HG03432 (cell line): ENCODE measurements at regions not wholly inside any gene's neighbourhood (a gene's known extent, or its start where the extent isn't known, plus 50 kb on each side); places are given as distances from the start of the nearest gene placed in this dataset.
"Not testable (repeated sequence)": the region's sequence is repeated elsewhere in the genome, so short reads cannot be mapped to it uniquely, and the experiment has no call there.

Source experiments
- ATAC-seq: cut with Tn5 transposase; IDR thresholded peaks from one replicate; pipeline ENCODE4 v1.9.1; 2021; ENCODE audit warnings: mild to moderate bottlenecking, moderate library complexity; ENCODE audit not compliant: unreplicated experiment

GRCh38 chr17:53765609-53766008 lies 57.1 kb upstream of the KIF2B start:
- ATAC-seq, result no peak

GRCh38 chr17:53765129-53765528 lies 57.6 kb upstream of the KIF2B start:
- no peak for ATAC-seq

GRCh38 chr17:53757559-53757958 lies 65.2 kb upstream of the KIF2B start:
- no peak for ATAC-seq

GRCh38 chr17:53757116-53757515 lies 65.6 kb upstream of the KIF2B start:
- not testable (repeated sequence) for ATAC-seq

- ATAC-seq, result no peak
These were observed 73.5 kb upstream of the KIF2B start for GRCh38 chr17:53749178-53749577.

- ATAC-seq, result not testable (repeated sequence)
These were observed 74.4 kb upstream of the KIF2B start for GRCh38 chr17:53748159-53748820.

- ATAC-seq, result no peak
These were observed 82.4 kb upstream of the KIF2B start for GRCh38 chr17:53740312-53740711.

GRCh38 chr17:53736516-53737240 lies 86.0 kb upstream of the KIF2B start:
- no peak for ATAC-seq

GRCh38 chr17:53724726-53725125 lies 98.0 kb upstream of the KIF2B start:
- ATAC-seq, result no peak

GRCh38 chr17:53722407-53722806 lies 100.3 kb upstream of the KIF2B start:
- ATAC-seq, result no peak

- ATAC-seq, result no peak
These were observed 101.6 kb upstream of the KIF2B start for GRCh38 chr17:53721101-53721500.

GRCh38 chr17:53719229-53719628 lies 103.5 kb upstream of the KIF2B start:
- ATAC-seq, result no peak

GRCh38 chr17:53707566-53707965 lies 115.2 kb upstream of the KIF2B start:
- no peak for ATAC-seq

- ATAC-seq, result no peak
These were observed 126.4 kb upstream of the KIF2B start for GRCh38 chr17:53696286-53696685.

- ATAC-seq, result no peak
These were observed 135.4 kb upstream of the KIF2B start for GRCh38 chr17:53687324-53687723.

- no peak for ATAC-seq
These were observed 142.0 kb upstream of the KIF2B start for GRCh38 chr17:53680745-53681144.

GRCh38 chr17:53668854-53669253 lies 153.9 kb upstream of the KIF2B start:
- ATAC-seq, result no peak

GRCh38 chr17:53662608-53663007 lies 160.1 kb upstream of the KIF2B start:
- no peak for ATAC-seq

- no peak for ATAC-seq
These were observed 163.5 kb upstream of the KIF2B start for GRCh38 chr17:53659181-53659580.

- ATAC-seq, result no peak
These were observed 167.1 kb upstream of the KIF2B start for GRCh38 chr17:53655591-53655990.

GRCh38 chr17:53649201-53649600 lies 173.5 kb upstream of the KIF2B start:
- ATAC-seq, result no peak

- no peak for ATAC-seq
These were observed 175.9 kb upstream of the KIF2B start for GRCh38 chr17:53646835-53647234.

GRCh38 chr17:53640808-53641207 lies 181.9 kb upstream of the KIF2B start:
- no peak for ATAC-seq
